CD4-positive, alpha-beta T cell treated with Interferon alpha-2 for 1 hour (primary cell): ENCODE measurements at regions not wholly inside any gene's neighbourhood (a gene's known extent, or its start where the extent isn't known, plus 50 kb on each side); places are given as distances from the start of the nearest gene placed in this dataset.
"Not testable (repeated sequence)": the region's sequence is repeated elsewhere in the genome, so short reads cannot be mapped to it uniquely, and the experiment has no call there.

Experiments
- DNase-seq, 2 donors: peaks; one replicate each; pipeline ENCODE4 v3.0.0-alpha.2; 2020 to 2022

DNA sequence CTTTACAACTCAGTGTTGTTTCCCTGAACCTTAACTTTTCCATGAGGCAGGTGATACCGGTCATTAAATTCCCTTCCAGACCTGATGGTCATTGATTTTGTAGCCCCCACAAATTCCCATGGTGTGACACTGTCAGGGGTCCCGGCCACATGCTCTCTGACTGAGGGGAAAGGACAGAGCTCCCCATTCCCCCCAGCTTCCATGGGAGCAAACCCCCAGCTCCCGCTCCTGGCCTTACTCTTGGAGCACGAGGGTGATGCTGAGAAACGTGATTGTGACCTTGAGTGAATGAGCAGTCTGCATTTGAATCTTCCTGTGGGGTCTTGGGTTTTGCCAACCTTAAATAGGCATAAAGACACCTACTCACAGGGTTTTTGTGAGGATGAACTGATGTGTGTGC lies 366.8 kb downstream of the RPS6KC1 start:
- no peak for DNase-seq

DNA sequence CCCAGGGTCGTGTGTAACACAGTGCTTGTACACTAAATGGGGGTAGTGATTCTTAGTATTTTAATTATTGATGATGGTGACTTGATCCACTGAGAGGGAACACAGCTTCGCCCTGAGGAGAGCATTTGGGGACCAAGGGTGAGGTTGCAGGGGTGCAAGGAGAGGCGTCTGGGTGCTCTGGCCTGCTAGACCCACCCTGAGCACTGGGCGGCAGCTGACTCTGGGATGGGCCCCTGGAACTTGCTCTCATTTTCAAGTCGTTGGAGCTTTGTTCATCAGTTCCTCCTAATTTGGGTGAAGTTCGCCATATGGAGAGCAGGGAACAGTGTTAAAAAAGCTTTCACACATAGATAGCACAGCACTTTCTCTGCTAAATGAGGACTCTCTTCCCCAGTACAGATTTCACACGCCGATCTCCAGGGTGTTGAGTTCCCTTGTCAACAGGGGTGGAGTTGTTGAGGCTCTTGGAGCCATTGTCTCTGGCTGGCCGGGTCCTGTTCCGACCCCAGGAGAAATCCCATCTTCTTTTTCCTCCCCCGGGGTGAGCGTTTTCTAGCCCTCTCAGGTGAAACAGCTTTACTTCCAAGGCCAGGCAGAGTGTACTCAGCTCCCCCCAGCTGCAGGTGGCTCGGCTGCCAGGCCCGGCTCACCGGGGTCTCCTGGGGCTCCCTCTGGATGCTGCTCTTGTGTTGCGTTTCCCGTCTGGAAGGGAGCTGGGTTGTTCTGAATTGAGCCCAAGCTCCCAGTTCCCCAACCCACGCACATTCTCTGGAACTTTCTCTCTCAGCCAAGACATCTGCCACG lies 367.4 kb downstream of the RPS6KC1 start:
- no peak for DNase-seq

- no peak for DNase-seq
Measured at GRCh38 chr1:213419401-213420030, 368.5 kb downstream of the RPS6KC1 start.

- not testable (repeated sequence) for DNase-seq
Measured at GRCh38 chr1:213421178-213421577, 370.1 kb downstream of the RPS6KC1 start.

DNA sequence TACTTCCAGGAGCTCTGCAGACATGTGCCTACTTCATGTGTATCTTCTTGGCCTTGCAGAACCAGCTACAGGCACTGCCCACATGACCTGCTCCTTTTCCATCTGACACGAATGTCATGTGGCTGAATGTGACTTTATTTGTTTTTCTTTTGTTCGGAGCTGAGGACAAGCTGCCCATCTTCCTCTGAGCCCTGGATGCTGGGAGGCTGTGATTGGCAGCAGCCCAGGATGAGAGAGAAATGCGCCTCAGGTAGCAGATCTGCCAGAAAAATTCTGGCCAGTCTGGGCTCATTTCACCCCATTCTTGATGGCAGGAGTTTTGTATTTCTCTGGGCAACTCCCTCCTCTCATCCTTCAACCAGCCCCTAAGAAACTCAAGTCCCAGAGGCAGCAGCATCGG lies 372.0 kb downstream of the RPS6KC1 start:
- no peak for DNase-seq

GRCh38 chr1:213423605-213424004 lies 372.6 kb downstream of the RPS6KC1 start:
- DNase-seq: no peak

DNA sequence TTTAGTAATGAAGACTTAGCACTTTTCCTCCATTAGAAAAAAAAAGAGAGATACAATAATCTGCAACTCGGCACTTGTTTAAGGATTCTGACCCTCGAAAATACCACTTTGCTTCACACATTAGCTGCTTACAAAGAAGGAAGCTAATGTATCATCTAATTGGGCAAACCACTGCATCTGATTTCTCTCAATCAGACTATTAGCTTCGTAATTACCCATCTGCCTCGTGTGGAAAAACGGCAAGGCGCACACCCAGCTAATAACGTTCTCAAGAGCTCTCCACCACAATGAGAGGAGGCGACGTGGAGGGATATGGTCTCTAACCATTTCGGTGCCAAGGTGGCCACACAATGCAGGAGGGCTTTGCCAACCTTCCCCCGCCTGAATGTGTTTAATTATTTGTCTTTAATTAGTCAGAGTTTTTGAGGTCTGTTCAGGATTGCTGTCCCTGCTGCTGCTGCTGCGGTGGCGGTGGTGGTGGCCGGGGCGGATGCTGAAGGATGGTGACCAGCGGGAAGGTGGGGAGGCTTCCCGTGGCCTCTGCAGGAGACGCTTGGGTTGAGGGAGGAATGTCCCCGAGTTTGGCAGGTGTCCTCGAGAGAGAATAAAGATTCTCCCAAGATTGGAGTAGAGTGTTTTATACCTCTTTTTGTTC lies 374.5 kb downstream of the RPS6KC1 start:
- no peak for DNase-seq

GRCh38 chr1:213429642-213430041 lies 378.6 kb downstream of the RPS6KC1 start:
- no peak for DNase-seq

DNA sequence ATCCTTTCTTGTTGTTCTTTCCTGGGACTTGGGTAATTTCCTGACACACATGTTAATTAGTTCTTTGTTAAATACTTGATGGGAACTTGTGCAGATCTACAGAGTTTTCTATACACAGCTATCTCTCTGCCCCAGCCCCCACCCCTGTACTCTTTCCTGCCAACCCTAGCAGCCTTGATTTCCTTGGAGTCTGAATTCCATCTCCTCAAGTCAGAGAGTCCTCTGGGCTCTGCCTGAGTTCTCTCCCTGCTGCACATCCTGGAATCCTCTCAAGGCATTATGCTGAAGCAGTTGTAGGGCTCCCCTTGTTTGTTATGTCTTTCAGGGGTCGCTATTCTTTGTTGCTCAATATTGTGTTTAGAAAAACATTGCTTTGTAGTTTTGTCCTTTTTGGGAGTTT lies 384.7 kb downstream of the RPS6KC1 start:
- DNase-seq: no peak

DNA sequence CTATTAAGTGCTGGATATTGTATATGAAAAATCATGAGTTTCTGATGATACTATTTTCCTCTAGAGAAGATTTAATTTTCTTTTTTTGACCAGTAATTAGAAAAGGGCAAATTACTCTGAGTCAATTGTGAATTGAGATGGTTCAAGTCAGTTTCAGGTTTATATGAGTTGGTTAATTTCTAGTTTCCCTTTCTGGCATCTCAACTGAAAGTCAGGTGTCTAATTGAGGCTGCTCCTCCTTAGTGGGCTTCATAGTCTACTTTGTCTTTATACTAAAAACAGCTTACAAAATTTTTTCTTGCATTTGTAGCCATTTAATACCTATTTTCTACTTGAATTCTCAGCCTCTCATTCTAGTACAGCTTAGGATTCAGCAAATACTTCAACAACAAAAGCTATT lies 387.3 kb downstream of the RPS6KC1 start:
- DNase-seq: no peak

DNA sequence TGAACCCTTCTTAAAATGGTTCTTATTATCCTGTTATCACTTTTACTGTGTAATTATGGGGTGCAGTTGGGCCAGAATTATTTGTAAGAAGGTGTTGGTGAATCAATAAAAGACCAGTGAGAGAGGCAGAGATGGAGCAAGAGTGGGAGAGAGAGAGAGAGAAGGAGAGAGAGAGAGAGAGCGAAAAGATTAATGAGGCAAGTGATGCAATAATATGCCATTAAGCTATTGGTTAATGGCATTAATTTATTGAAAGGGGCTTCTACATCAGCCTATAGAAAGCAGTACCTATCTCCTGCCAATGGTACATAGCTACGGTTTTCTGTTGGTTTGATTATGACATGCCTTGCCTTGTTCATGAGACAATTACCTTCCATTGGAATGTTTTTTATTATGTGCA lies 388.7 kb downstream of the RPS6KC1 start:
- DNase-seq: no peak

- no peak for DNase-seq
Measured at GRCh38 chr1:213440766-213441165, 389.7 kb downstream of the RPS6KC1 start.

- DNase-seq: no peak
Measured at GRCh38 chr1:213443415-213443814, 392.4 kb downstream of the RPS6KC1 start.

- DNase-seq: no peak
Measured at GRCh38 chr1:213444224-213444623, 393.2 kb downstream of the RPS6KC1 start.

- no peak for DNase-seq
Measured at GRCh38 chr1:213446496-213446895, 395.5 kb downstream of the RPS6KC1 start.

DNA sequence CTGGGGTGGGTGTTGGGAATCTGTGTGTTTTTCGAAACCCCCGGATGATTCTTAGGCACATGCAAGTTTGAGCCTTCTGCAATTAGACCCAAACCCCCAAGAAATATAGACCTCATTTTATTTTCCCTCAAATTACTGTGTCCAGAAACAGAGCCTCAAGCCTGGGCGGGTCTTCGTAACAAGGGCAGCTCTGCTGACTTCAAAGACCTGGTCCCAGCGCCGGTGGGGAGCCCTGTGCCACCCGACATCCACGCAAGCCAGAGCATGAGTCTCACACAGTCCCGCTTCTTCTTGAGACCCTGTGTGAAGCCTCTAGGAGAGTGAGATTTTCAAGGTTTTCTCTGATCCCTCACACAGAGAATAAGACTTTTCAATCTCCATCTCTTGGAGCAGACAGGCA lies 397.3 kb downstream of the RPS6KC1 start:
- no peak for DNase-seq

DNA sequence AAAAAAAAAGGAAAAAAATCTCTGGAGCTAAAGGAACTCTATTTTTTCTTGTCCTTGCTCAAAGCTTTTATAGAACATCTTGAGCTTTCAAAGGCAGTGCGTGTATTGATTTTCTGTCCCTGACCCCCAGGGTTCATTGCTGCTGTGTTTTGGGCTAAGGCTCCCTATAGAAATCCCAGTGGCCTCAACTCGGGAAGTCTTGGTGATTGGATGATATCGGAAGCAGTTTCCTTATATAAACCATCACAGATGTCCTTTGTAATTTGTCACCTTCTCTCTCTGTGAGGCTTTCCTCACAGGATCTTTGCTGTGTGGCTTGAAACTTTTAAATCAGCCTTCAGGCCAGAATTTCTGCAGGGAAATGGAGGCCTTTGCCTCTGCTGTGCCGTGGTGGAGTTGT lies 397.7 kb downstream of the RPS6KC1 start:
- DNase-seq: no peak

DNA sequence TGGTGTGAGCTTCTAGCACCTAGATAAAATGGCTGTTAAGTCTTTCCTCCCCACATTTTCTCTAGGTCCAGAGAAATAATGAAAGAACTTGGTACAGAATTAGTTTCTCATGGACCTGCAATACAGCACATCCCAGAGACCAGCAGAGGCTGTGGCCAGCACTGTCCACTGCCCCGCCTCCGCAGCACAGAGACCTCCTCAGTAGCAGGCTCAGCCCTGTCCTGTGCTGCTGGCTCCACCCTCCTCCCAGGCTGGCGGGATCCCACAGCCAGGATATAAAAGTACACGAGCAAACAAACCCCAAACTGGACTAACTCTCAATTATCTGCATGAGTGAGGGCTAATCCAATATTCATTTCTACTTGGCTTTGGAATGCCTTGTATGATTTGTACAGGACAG lies 401.5 kb downstream of the RPS6KC1 start:
- DNase-seq: no peak

DNA sequence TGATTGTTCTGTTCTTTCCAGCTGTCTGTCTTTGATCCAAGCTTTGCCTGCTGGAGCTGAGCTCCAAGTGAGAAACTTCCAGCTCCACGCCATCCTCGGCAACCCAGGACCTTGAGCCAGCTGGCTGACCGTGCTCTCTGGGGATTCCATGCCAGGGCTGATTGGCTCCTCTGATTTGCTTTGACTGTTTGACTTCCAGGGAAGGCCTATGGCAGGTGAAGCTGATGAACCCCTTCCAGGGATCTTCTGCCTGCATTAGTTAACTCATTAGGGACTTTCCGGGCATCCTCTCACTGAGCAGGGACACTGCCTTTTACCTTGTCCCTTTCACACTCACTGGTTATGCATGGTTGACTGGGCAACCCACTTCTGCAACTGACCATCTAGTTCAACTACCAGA lies 406.1 kb downstream of the RPS6KC1 start:
- DNase-seq: no peak

GRCh38 chr1:213457733-213458132 lies 406.7 kb downstream of the RPS6KC1 start:
- no peak for DNase-seq

- not testable (repeated sequence) for DNase-seq
Measured at GRCh38 chr1:213462374-213462773, 411.3 kb downstream of the RPS6KC1 start.

DNA sequence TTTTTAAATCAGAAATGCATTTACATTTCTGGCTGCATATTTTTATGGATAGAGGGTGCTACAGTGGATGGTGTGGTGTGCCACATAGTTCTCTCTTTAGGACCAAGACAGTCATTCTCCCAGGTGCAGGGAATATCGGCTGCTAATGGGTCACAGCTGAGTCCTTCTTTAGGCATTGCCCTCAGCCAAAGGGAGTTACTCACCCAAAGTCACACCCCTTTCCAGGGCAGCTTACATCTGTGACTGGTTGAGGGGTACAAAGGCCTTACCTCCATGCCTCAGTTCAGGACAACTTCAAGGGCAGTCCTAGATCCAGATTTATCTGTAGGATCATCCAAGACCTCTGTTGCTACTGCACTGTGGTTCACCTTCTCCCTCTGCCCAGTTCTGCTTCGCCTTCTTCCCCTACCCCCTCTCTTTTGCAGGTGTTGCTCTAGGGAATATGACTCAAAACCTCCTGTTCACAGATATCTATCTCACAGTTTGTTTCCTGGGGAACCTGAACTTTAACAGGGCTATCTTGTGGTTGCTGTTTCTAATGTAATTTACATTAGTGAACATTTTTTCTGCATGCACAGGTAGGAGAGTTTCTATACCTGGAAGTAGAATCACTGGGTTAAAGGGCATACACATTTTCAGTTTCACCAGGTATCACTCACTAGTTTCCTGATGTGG lies 413.9 kb downstream of the RPS6KC1 start:
- DNase-seq: no peak

- no peak for DNase-seq
Measured at GRCh38 chr1:213466541-213466940, 415.5 kb downstream of the RPS6KC1 start.

DNA sequence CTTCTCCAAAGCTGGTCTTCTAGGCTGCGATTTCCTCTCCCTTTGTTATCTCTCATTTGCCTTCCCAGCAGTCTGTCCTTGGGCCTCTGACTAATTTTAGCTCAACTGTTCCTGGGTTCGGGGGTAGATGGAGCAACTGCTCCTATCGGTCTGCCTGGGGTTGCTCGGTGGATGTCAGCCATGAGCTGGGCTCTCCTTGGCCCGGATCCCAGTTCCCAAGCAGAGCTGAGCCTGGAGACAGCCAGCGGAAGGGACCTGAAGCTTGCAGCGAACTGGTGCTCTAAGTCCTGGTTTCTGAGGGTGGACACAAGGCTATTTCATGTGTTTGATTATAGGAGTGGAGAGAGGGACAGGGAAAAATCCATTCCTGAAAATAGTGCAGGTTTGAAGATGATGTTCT lies 423.0 kb downstream of the RPS6KC1 start:
- no peak for DNase-seq
